Karpas-422 (cell line): ENCODE measurements at regions not wholly inside any gene's neighbourhood (a gene's known extent, or its start where the extent isn't known, plus 50 kb on each side); places are given as distances from the start of the nearest gene placed in this dataset.
"Not testable (repeated sequence)": the region's sequence is repeated elsewhere in the genome, so short reads cannot be mapped to it uniquely, and the experiment has no call there.

Experiments used
- DNase-seq: peaks from one replicate; pipeline ENCODE4 v3.0.0-alpha.2; 2015
- H2AFZ ChIP-seq: fragments of 200-600 bp; sonication (generic); 2 replicates; pipeline ENCODE4 v1.6.1; 2014; ENCODE audit warnings: antibody characterized with exemption, low read length, mixed read lengths
- H3K27ac ChIP-seq: fragments of 200-600 bp; sonication (generic); 2 replicates; pipeline ENCODE4 v1.5.1; 2014; ENCODE audit warnings: mild to moderate bottlenecking, low read length, moderate library complexity
- H3K27me3 ChIP-seq: fragments of 200-600 bp; sonication (generic); 2 replicates; pipeline ENCODE4 v1.6.1; 2014; ENCODE audit warnings: low read length, mixed read lengths
- H3K36me3 ChIP-seq: fragments of 200-600 bp; sonication (generic); 2 replicates; pipeline ENCODE4 v1.6.1; 2014; ENCODE audit warnings: low read length, mixed read lengths; ENCODE audit not compliant: insufficient read depth
- H3K4me1 ChIP-seq: fragments of 200-600 bp; sonication (generic); 2 replicates; pipeline ENCODE4 v1.6.1; 2014; ENCODE audit warnings: mild to moderate bottlenecking, low read length, mixed read lengths
- H3K4me2 ChIP-seq: fragments of 200-600 bp; sonication (generic); 2 replicates; pipeline ENCODE4 v1.6.1; 2014; ENCODE audit warnings: low read length, low read depth, mild to moderate bottlenecking; ENCODE audit not compliant: poor library complexity, severe bottlenecking
- H3K4me3 ChIP-seq: fragments of 200-600 bp; sonication (generic); 2 replicates; pipeline ENCODE4 v1.5.1; 2014; ENCODE audit warnings: mild to moderate bottlenecking, antibody characterized with exemption, low read length, mixed read lengths
- H3K79me2 ChIP-seq: fragments of 200-600 bp; sonication (generic); 2 replicates; pipeline ENCODE4 v1.6.1; 2014; ENCODE audit warnings: mild to moderate bottlenecking, low read length, mixed read lengths
- H3K9ac ChIP-seq: fragments of 200-600 bp; sonication (generic); 2 replicates; pipeline ENCODE4 v1.6.0; 2014; ENCODE audit warnings: low read length
- H3K9me2 ChIP-seq: fragments of 200-600 bp; sonication (generic), shearing (Covaris generic); replicated peaks from 2 replicates; pipeline ENCODE4 v1.6.0; 2014; ENCODE audit warnings: mild to moderate bottlenecking, low read length, moderate library complexity; ENCODE audit not compliant: insufficient read depth
- H3K9me3 ChIP-seq: fragments of 300-700, 200-600 bp; sonication (generic); 2 replicates; pipeline ENCODE4 v1.6.1; 2014; ENCODE audit warnings: low read length, mixed read lengths
- H4K20me1 ChIP-seq: fragments of 200-600 bp; sonication (generic); 2 replicates; pipeline ENCODE4 v1.6.1; 2014; ENCODE audit warnings: mild to moderate bottlenecking, antibody characterized with exemption, low read length, low read depth; ENCODE audit not compliant: insufficient read depth

- no peak overlapping the region for H3K4me3 ChIP-seq
- H3K36me3 ChIP-seq, result no peaks in the 10 kb centered on the region
- H3K4me1 ChIP-seq, result no peaks in the 10 kb centered on the region
- H3K4me2 ChIP-seq, result no peak overlapping the region
- no peaks in the 10 kb centered on the region for H4K20me1 ChIP-seq
- no peak for DNase-seq
- H3K9me2 ChIP-seq, result no peaks in the 10 kb centered on the region
- no peaks in the 10 kb centered on the region for H3K9me3 ChIP-seq
- H3K27ac ChIP-seq, result no peak overlapping the region
- no peak overlapping the region for H3K9ac ChIP-seq
- H3K27me3 ChIP-seq, result no peaks in the 10 kb centered on the region
- no peak overlapping the region for H2AFZ ChIP-seq
- H3K79me2 ChIP-seq, result no peaks in the 10 kb centered on the region
Measured at GRCh38 chr18:22739789-22740188, 193.3 kb upstream of the RBBP8 start.

DNA sequence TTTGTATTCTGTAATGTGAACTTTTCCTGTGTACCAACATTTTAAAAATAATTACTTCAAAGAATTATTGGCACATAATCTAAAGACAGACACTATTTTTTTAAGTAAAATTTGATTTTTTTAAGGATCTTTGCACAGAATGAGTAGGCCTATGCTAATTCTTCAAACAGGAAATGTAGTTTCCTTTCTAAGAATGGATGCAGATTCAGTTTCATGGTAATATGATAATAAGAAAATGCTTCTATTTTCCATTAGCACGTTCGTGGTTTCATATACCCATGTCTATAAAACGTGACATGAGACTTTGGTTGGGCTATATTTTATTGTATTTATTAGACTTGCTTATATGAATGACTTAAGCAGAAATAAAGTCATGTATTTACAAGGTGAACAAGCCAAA is 191.8 kb upstream of the RBBP8 start:
- no peak overlapping the region for H2AFZ ChIP-seq
- no peaks in the 10 kb centered on the region for H3K9me3 ChIP-seq
- no peaks in the 10 kb centered on the region for H3K9me2 ChIP-seq
- no peak overlapping the region for H3K27ac ChIP-seq
- no peaks in the 10 kb centered on the region for H3K4me1 ChIP-seq
- no peak overlapping the region for H3K9ac ChIP-seq
- no peaks in the 10 kb centered on the region for H3K79me2 ChIP-seq
- H3K4me3 ChIP-seq, result no peak overlapping the region
- no peak for DNase-seq
- H3K27me3 ChIP-seq, result no peaks in the 10 kb centered on the region
- H3K4me2 ChIP-seq, result no peak overlapping the region
- no peaks in the 10 kb centered on the region for H4K20me1 ChIP-seq
- no peaks in the 10 kb centered on the region for H3K36me3 ChIP-seq

GRCh38 chr18:22742409-22742808 is 190.7 kb upstream of the RBBP8 start:
- no peak overlapping the region for H2AFZ ChIP-seq
- H3K9ac ChIP-seq, result no peak overlapping the region
- H3K79me2 ChIP-seq, result no peaks in the 10 kb centered on the region
- H3K9me2 ChIP-seq, result no peaks in the 10 kb centered on the region
- H3K9me3 ChIP-seq, result no peaks in the 10 kb centered on the region
- DNase-seq, result no peak
- H3K27ac ChIP-seq, result no peak overlapping the region
- H4K20me1 ChIP-seq, result no peaks in the 10 kb centered on the region
- no peaks in the 10 kb centered on the region for H3K4me1 ChIP-seq
- H3K36me3 ChIP-seq, result no peaks in the 10 kb centered on the region
- no peaks in the 10 kb centered on the region for H3K27me3 ChIP-seq
- no peak overlapping the region for H3K4me2 ChIP-seq
- H3K4me3 ChIP-seq, result no peak overlapping the region

- Histone ChIP-seq H3K9ac (no peak overlapping the region), H3K36me3 (no peaks in the 10 kb centered on the region), H2AFZ (no peak overlapping the region), H3K4me2 (no peak overlapping the region), H3K79me2 (no peaks in the 10 kb centered on the region), H3K4me1 (no peaks in the 10 kb centered on the region), H3K27me3 (no peaks in the 10 kb centered on the region), H3K9me3 (no peaks in the 10 kb centered on the region), H3K9me2 (no peaks in the 10 kb centered on the region), H3K4me3 (no peak overlapping the region), H4K20me1 (no peaks in the 10 kb centered on the region), H3K27ac (no peak overlapping the region)
- DNase-seq, result no peak
Measured at GRCh38 chr18:22745966-22746365, 187.2 kb upstream of the RBBP8 start.

DNA sequence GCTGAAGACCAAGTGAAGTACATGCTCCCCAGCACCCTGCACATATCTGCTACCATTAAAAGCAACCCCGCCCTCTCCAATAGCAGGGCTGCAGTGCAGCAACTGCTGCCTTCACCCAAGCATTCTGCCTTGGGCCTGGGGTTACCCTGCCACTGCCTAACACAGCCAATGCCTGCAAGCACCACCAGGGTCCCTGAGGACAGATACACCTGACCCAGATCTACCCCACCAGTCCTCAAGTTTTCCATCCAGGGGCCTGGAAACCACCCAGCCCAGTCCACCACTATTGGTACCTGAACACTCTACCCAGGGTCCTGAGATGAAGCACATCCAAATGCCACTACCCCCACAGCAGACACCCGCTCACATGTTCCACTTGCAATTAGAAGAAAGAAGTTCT is 181.1 kb upstream of the RBBP8 start:
- H3K4me1 ChIP-seq, result peaks cover 6% of the 10 kb centered on the region
- H2AFZ ChIP-seq, result no peak overlapping the region
- H3K27ac ChIP-seq, result no peak overlapping the region
- H3K4me3 ChIP-seq, result no peak overlapping the region
- DNase-seq, result no peak
- no peaks in the 10 kb centered on the region; the same call in 1 of the 2 replicates for H3K27me3 ChIP-seq
- H3K4me2 ChIP-seq, result no peak overlapping the region
- no peaks in the 10 kb centered on the region for H4K20me1 ChIP-seq
- no peaks in the 10 kb centered on the region for H3K9me2 ChIP-seq
- H3K9ac ChIP-seq, result no peak overlapping the region
- no peaks in the 10 kb centered on the region for H3K9me3 ChIP-seq
- H3K79me2 ChIP-seq, result no peaks in the 10 kb centered on the region
- no peaks in the 10 kb centered on the region for H3K36me3 ChIP-seq

DNA sequence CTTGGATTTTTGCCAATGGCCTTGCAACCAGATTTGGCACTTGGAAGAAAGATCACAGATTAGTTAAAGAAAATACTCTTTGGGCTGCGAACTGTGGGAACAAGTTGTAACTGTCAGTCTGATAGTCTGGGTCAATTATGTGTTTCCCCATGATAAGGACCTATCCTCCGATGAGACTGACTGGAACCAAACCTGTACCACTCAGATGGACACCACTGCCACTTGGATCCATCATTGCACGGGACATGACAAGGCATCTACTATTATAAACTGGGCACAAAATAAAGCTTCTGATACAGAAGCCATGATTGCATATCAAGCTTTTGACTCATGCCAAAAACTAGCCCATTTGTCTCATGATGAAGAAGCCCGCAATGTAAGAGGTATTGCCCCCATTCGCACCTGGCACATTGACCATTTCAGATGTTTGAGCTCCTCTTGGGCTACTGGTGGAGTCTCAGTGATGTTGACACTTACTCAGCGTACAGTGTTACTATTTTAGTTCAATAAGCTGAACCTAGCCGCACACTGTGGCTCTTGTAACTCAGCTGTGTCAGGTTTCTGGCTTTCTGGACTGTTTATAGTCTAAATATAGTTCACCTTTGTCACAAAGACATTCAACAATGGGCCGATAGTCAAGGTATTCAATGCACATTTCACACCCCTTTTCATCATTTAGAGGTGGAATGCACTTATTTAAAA is 179.8 kb upstream of the RBBP8 start:
- no peak for DNase-seq
- H3K4me1 ChIP-seq, result peaks cover 6% of the 10 kb centered on the region
- H4K20me1 ChIP-seq, result no peaks in the 10 kb centered on the region
- no peaks in the 10 kb centered on the region for H3K79me2 ChIP-seq
- H2AFZ ChIP-seq, result no peak overlapping the region
- H3K9me2 ChIP-seq, result no peaks in the 10 kb centered on the region
- no peaks in the 10 kb centered on the region for H3K36me3 ChIP-seq
- no peaks in the 10 kb centered on the region; the same call in 1 of the 2 replicates for H3K27me3 ChIP-seq
- H3K9me3 ChIP-seq, result no peaks in the 10 kb centered on the region
- H3K27ac ChIP-seq, result no peak overlapping the region
- H3K4me3 ChIP-seq, result no peak overlapping the region
- no peak overlapping the region for H3K9ac ChIP-seq
- no peak overlapping the region for H3K4me2 ChIP-seq

DNA sequence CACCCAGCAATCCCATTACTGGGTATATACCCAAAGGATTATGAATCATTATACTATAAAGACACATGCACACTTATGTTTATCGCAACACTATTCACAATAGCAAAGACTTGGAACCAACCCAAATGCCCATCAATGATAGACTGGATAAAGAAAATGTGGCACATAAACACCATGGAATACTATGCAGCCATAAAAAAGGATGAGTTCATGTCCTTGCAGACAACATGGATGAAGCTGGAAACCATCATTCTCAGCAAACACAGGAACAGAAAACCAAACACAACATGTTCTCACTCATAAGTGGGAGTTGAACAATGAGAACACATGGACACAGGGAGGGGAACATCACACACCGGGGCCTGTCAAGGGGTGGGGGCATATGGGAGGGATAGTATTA is 169.1 kb upstream of the RBBP8 start:
- DNase-seq, H3K36me3 ChIP-seq, H3K27me3 ChIP-seq, H3K9ac ChIP-seq, H2AFZ ChIP-seq, H3K27ac ChIP-seq, H3K79me2 ChIP-seq, H3K9me3 ChIP-seq, H4K20me1 ChIP-seq, H3K4me1 ChIP-seq, H3K4me3 ChIP-seq, H3K4me2 ChIP-seq, H3K9me2 ChIP-seq: not testable (repeated sequence)

DNA sequence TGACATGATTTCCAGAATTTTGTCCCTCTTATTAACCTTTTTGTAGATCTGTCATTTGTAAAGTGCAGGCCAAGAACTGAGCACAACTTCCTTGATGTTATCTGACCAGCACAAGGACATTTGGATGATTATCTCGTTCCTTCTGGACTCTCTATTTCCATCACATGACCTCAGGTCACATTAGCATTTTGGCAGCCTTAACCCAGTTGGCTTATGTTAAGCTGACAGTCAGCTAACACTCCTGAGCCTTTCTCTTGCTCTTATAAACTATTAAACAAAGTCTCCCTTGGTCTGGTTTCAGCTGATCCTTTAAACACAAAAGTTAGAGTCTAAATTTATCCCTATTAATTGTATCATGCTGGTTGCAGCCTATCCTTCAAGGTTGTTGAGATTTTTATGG is 167.2 kb upstream of the RBBP8 start:
- no peaks in the 10 kb centered on the region for H3K4me1 ChIP-seq
- no peaks in the 10 kb centered on the region for H3K9me3 ChIP-seq

GRCh38 chr18:22767653-22768052 is 165.5 kb upstream of the RBBP8 start:
- H2AFZ ChIP-seq, result no peak overlapping the region
- H3K27me3 ChIP-seq, result no peaks in the 10 kb centered on the region
- H3K4me1 ChIP-seq, result no peaks in the 10 kb centered on the region

More for the DNA sequence above, 167.2 kb upstream of the RBBP8 start:
- Histone ChIP-seq H2AFZ (no peak overlapping the region), H3K4me3 (no peak overlapping the region), H3K36me3 (no peaks in the 10 kb centered on the region), H4K20me1 (no peaks in the 10 kb centered on the region), H3K4me2 (no peak overlapping the region), H3K79me2 (no peaks in the 10 kb centered on the region), H3K27me3 (no peaks in the 10 kb centered on the region), H3K9me2 (no peaks in the 10 kb centered on the region), H3K9ac (no peak overlapping the region), H3K27ac (no peak overlapping the region)
- DNase-seq, result no peak

More at GRCh38 chr18:22767653-22768052, 165.5 kb upstream of the RBBP8 start:
- Histone ChIP-seq H3K9me2 (no peaks in the 10 kb centered on the region), H3K36me3 (no peaks in the 10 kb centered on the region), H3K4me2 (no peak overlapping the region), H3K4me3 (no peak overlapping the region), H3K9ac (no peak overlapping the region), H3K79me2 (no peaks in the 10 kb centered on the region), H4K20me1 (no peaks in the 10 kb centered on the region), H3K9me3 (no peaks in the 10 kb centered on the region), H3K27ac (no peak overlapping the region)
- DNase-seq, result no peak
